HEK293T (cell line): ENCODE measurements at regions not wholly inside any gene's neighbourhood (a gene's known extent, or its start where the extent isn't known, plus 50 kb on each side); places are given as distances from the start of the nearest gene placed in this dataset.

Experiments used
- BHLHE40 ChIP-seq: fragments of 450-650 bp; IDR thresholded peaks from 2 replicates; pipeline ENCODE4 v1.6.1; 2016; ENCODE audit warnings: mild to moderate bottlenecking, moderate library complexity, borderline replicate concordance
- CTBP1 ChIP-seq: fragments of 450-650 bp; IDR thresholded peaks from 2 replicates; pipeline ENCODE4 v1.6.1; 2016; ENCODE audit warnings: borderline replicate concordance
- ELF4 ChIP-seq: fragments of 450-650 bp; IDR thresholded peaks from 2 replicates; pipeline ENCODE4 v1.6.1; 2017; ENCODE audit warnings: antibody characterized with exemption
- FOXA1 ChIP-seq: fragments of 450-650 bp; IDR thresholded peaks from 2 replicates; pipeline ENCODE4 v1.6.1; 2016; ENCODE audit warnings: mild to moderate bottlenecking
- FOXK2 ChIP-seq: fragments of 450-650 bp; IDR thresholded peaks from 2 replicates; pipeline ENCODE4 v1.6.1; 2016; ENCODE audit warnings: mild to moderate bottlenecking
- FOXM1 ChIP-seq: fragments of 450-650 bp; IDR thresholded peaks from 2 replicates; pipeline ENCODE4 v1.6.1; 2017; ENCODE audit warnings: mild to moderate bottlenecking, borderline replicate concordance
- NFRKB ChIP-seq: fragments of 450-650 bp; IDR thresholded peaks from 2 replicates; pipeline ENCODE4 v1.6.1; 2016; ENCODE audit warnings: mild to moderate bottlenecking, moderate library complexity
- SP1 ChIP-seq: fragments of 450-650 bp; IDR thresholded peaks from 2 replicates; pipeline ENCODE4 v1.6.1; 2017
- SUZ12 ChIP-seq: fragments of 450-650 bp; IDR thresholded peaks from 2 replicates; pipeline ENCODE4 v1.6.1; 2016; ENCODE audit warnings: mild to moderate bottlenecking
- TARDBP ChIP-seq: fragments of 450-650 bp; IDR thresholded peaks from 2 replicates; pipeline ENCODE4 v1.6.1; 2016

DNA sequence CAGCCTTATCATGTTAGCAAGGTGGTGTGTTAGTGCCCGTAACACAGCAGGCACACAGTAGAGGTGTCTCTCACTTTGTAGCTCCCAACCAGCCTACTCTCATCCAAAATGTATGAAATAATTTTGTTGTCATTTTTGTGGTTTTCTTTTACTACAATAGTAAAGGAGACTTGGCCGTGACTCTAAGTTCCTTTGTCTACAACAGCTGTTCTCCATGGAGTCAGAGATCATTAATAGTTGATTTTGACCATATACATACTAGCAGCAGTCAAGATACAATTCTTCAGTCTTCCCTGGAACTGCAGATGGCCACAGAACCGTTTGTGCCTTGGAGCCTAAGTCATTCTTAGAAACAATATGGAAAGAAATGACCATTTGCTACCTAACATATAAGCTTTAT, 567.1 kb downstream of the TLR4 start:
- TF ChIP-seq SUZ12 (no peak), FOXM1 (no peak), SP1 (no peak), FOXK2 (no peak), FOXA1 (no peak), BHLHE40 (no peak), NFRKB (no peak), CTBP1 (no peak), TARDBP (no peak), ELF4 (no peak)
